ENCODE measurements at regions not wholly inside any gene's neighbourhood (a gene's known extent, or its start where the extent isn't known, plus 50 kb on each side); places are given as distances from the start of the nearest gene placed in this dataset.

GRCh38 chr4:178577933-178578332 is 1135.7 kb upstream of the AGA start:
- DNase-seq (ENCODE audit: low read depth): peak; percentile 15

DNA sequence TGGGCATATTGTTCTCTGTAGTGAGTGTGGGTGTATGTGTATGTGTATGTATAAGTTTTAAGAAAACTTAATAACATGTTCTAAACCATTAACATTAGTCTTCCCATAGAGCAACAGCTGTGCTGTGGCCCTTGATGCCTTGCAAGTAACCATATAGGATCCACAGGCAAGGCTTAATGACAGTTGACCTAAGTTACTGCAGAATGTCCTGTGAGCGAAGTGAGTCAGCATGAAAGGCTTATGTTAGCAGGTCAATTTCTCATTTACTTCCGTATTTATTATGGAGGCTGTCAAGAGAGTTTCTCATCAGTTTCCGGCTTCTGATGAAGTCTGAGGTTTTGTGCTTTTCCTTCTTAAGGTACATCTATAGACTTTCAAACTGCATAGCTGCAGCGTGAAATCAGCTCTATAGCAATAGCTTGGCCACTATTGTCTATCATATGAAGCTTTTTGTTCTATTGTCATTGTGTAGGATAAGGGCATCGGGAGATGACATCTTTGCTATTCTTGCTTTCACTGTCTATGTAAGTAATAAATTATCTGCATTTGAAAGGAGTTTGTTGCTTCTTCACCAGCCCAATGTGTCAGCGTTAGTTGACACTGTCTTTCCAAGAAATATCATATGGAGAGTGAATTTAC is 1153.4 kb upstream of the AGA start:
- peak; percentile 30 for DNase-seq (ENCODE audit: low read depth)

GRCh38 chr4:178598672-178599071 is 1156.4 kb upstream of the AGA start:
- DNase-seq (ENCODE audit: low read depth): no peak

DNA sequence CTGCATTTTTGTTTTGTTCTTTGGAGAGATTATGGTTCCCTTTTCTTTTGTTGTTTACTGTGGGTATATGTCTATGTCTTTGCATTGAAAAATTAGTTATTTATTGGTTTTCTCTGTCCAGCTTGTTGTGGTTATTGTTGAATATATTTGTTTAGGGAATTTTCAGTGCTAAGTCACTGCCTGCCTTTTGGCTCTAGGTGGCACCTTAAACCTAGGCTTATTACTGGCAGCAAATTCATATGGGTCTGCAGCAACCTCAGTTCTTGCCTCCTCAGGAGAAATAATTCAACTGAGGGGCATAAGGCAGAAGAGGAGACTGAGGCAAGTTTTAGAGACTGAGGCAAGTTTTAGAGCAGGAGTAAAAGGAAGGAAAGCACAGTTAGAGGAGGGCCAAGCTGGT is 1157.3 kb upstream of the AGA start:
- peak; percentile 36 for DNase-seq (ENCODE audit: low read depth)

DNA sequence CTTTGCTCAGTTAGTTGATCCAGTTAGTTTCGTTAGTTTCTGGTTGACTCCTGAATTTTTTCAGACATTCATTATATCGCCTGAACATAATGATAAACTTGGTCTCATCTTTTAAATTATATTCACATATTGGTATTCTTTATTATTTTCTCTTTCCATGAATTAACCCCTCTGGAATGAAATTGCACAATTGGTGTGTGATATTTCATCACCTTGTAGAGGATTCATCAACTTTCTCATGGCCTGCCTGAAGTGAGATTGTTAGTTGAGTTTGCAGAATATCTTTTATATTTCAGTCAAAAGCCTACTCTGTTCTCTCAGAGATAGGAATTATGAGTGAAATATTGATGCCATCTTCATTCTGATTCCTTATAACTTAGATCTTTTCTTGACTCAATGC is 1160.6 kb upstream of the AGA start:
- no peak for DNase-seq (ENCODE audit: low read depth)

DNA sequence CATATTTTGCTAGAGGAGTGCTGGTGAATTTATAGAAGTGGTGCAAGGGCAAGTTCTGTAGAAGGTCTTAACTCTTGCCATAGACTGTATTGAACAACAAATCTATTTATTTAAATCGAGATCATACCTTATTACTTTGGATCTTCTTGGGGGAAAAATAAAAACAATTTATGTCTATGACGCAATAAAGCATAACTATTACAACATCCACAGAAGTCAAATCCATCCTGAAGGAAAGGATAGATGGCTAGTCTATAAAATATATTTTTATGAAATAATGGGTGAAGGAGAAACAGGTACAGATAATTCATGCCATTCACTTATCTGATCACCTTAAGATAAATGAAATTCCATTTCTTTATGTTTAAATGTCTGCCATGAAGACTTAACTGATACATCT is 1168.8 kb upstream of the AGA start:
- no peak for DNase-seq (ENCODE audit: low read depth)

DNA sequence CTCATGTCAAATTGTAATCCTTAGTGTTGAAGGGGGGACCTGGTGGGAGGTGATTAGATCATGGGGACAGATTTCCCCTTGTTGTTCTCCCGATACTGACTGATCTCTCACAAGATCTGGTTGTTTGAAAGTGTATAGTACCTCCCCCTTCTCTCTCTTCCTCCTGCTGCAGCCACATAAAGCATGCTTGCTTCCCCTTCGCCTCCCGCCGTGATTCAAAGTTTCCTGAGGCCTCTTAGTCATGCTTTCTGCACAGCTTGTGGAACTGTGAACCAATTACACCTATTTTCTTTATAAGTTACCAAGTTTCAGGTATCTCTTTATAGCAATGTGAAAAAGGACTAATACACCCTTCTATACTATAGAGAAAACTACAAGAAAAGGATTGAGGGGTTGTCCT is 1170.5 kb upstream of the AGA start:
- DNase-seq (ENCODE audit: low read depth): peak; percentile 23

- DNase-seq (ENCODE audit: low read depth): peak; percentile 52
These were observed 1190.2 kb upstream of the AGA start for GRCh38 chr4:178632415-178632814.

GRCh38 chr4:178633263-178633662 is 1191.0 kb upstream of the AGA start:
- peak; percentile 21 for DNase-seq (ENCODE audit: low read depth)

GRCh38 chr4:178664621-178665020 is 1222.4 kb upstream of the AGA start:
- no peak for DNase-seq (ENCODE audit: low read depth)

DNA sequence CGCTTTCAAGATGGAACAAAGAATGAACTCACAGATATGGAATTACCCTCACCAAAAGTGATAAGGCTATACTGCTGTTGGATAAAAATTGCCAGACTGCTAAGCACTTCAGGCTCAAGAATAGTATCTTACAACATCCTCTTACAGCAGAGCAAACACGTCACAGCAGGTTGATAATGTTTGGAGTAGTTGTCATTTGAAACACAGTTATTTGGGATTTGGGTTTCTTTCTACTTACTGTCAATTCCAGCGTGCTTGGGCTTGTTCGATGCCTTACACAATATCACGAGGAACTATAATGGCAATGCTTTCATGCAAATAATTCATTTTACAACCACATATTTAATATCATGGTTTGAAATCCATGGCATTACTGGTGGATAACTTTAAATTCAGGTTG is 1223.7 kb upstream of the AGA start:
- DNase-seq (ENCODE audit: low read depth): no peak

- DNase-seq (ENCODE audit: low read depth): no peak
These were observed 1229.5 kb upstream of the AGA start for GRCh38 chr4:178671766-178672165.

DNA sequence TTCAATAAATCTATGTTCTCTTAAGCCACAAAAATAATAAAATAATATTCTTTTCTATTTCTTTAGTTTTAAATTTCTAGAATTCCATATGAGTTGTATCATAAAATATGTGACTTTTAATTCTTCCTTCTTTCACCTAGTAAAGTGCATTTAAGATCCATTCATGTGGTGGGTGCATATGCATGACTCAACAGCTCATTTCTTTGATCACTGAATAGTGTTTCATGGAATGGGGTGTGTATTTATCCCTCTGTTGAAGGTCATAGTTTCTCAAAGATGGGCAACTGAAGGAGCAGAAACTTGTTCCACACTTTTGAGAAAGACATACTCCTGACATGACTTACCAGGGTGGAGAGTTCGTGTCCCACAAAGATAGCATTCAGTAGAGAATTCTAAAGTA is 1230.3 kb upstream of the AGA start:
- DNase-seq (ENCODE audit: low read depth): peak; percentile 33

- peak; percentile 17 for DNase-seq (ENCODE audit: low read depth)
These were observed 1239.6 kb upstream of the AGA start for GRCh38 chr4:178681871-178682270.

- DNase-seq (ENCODE audit: low read depth): no peak
These were observed 1247.7 kb upstream of the AGA start for GRCh38 chr4:178689926-178690325.

GRCh38 chr4:178693816-178694215 is 1251.6 kb upstream of the AGA start:
- peak; percentile 28 for DNase-seq (ENCODE audit: low read depth)

DNA sequence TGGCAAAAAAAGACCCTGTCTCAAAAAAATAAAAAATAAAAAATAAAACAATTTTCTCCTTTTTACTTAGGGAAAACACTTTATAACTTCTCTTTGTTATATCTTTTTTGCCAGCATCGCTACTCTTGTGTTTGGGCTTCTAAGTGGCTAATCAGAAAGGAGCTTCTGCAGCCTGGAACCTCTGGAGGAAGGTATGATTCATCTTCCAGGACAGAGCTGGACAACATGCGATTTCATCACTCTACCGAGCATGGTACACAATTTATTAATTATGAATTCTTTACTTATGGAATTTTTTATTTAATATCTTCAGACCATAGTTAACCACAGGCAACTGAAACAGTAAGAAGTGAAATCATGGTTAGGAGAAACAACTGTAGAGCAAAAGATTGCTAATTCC is 1254.3 kb upstream of the AGA start:
- DNase-seq (ENCODE audit: low read depth): peak; percentile 46

- peak; percentile 56 for DNase-seq (ENCODE audit: low read depth)
These were observed 1270.2 kb upstream of the AGA start for GRCh38 chr4:178712486-178712885.

GRCh38 chr4:178738026-178738425 is 1295.8 kb upstream of the AGA start:
- peak; percentile 38 for DNase-seq (ENCODE audit: low read depth)

DNA sequence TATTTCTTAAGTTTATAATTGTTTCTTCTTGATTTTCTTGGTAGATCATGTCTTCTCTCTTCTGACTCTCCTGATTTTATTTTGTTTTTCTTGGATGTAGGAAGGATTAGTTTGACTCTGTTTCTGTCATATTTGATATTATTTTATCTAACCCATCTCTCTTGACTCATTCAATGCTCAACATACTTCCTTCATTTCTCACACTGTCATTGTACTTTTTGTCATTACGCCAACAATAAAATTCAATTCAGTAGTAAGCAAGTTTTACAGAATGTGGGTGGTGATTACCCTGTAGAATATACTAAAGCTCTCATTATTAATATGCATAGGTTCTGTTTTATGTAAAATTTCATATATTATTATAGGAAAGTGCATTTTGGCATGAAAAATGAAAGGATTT is 1303.0 kb upstream of the AGA start:
- DNase-seq (ENCODE audit: low read depth): peak; percentile 54

DNA sequence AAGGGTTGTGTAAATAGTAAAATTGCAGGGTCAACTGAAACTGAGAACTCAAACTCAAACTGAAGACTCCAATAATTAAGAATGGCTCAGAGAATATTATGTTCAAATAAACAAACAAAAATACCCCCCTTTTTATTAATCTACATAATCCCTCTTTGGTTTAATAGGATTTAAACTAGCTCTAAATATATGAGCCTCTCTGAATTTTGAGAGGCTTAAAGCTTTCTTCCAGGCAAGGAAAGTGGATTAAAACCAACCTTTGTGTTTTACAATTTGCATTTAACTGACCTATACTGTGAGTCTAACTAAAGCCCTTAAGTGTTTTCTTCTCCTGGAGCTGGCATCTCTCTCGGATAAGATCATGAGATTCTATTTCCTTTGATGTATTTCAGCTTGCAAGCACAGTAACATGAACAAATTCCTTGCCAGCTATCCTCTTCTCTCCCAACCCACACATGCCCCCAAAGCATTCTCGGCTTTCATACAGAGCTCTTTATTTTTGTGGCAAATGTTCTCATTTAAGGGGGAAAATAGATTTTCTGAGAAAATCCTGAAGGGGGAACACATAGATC is 1310.8 kb upstream of the AGA start:
- no peak for DNase-seq (ENCODE audit: low read depth)

- DNase-seq (ENCODE audit: low read depth): no peak
These were observed 1336.3 kb upstream of the AGA start for GRCh38 chr4:178778496-178778895.

DNA sequence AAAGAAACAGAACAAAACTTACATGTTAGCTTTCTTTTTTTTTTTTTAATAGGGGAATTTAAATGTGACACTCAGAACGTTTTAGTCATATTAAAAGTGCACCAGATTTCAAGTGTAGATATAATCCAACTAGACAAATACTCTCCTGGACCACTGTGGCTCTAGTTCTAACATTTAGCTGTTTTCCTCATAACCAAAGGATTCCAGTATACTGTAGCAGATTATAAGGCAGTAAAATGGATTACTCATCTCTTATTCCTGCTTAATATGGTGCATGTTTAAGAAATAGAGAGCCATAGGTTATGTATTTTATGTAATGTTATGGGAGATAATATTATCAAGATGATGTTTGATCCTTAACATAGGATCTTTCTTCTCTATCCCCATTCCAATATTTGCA is 1339.5 kb upstream of the AGA start:
- DNase-seq (ENCODE audit: low read depth): no peak

DNA sequence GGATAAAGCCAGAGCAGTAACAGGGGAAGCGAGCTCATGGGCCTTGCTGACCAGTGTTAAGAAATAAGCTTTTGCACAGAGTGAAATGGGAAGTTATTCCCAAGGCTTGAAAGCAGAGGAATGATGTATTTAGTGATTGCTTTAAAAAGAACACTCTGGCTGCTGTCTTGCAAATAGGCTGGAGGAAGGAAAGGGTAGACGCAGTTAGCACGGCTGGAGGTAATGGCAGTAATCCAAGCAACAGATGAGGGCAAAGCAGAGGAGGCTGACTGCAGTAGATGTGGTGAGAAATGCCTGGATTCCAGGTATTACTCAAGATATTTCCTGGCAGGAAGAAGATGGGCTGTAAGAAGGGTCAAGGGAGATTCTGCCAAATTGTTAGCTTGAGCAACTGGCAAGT is 1342.3 kb upstream of the AGA start:
- DNase-seq (ENCODE audit: low read depth): no peak

Measured in ELR (cell line).